Duodenal mucosa (tissue), 2 donors: ENCODE measurements at regions not wholly inside any gene's neighbourhood (a gene's known extent, or its start where the extent isn't known, plus 50 kb on each side); places are given as distances from the start of the nearest gene placed in this dataset.
"Not testable (repeated sequence)": the region's sequence is repeated elsewhere in the genome, so short reads cannot be mapped to it uniquely, and the experiment has no call there.

Source experiments
- H3K27ac ChIP-seq: one replicate; pipeline ENCODE4 v1.7.0; 2013; ENCODE audit warnings: low read depth, low read length
- H3K27me3 ChIP-seq, 2 donors: one replicate each; pipeline ENCODE4 v1.7.0; 2013; ENCODE audit warnings: low read length in 2 of 2, control low read depth in 1 of 2; ENCODE audit not compliant: insufficient read depth in 2 of 2, control insufficient read depth in 1 of 2
- H3K36me3 ChIP-seq, 2 donors: one replicate each; pipeline ENCODE4 v1.7.0; 2013; ENCODE audit warnings: low read length in 2 of 2, control low read depth in 1 of 2; ENCODE audit not compliant: insufficient read depth in 2 of 2, control insufficient read depth in 1 of 2
- H3K4me1 ChIP-seq, 2 donors: one replicate each; pipeline ENCODE4 v1.7.0; 2013; ENCODE audit warnings: low read length in 2 of 2, control low read depth in 1 of 2; ENCODE audit not compliant: insufficient read depth in 2 of 2, control insufficient read depth in 1 of 2
- H3K4me3 ChIP-seq, 2 donors: one replicate each; pipeline ENCODE4 v1.7.0; 2013; ENCODE audit warnings: low read length in 2 of 2, low read depth in 1 of 2
- H3K9ac ChIP-seq, 2 donors: one replicate each; pipeline ENCODE4 v1.7.0; 2013; ENCODE audit warnings: low read length in 2 of 2, low read depth in 1 of 2
- H3K9me3 ChIP-seq, 2 donors: one replicate each; pipeline ENCODE4 v1.7.0; 2013; ENCODE audit warnings: low read length in 2 of 2, control low read depth in 1 of 2; ENCODE audit not compliant: control insufficient read depth in 1 of 2

GRCh38 chr11:57047610-57048009 lies 58.9 kb downstream of the OR5AK2 start:
- Histone ChIP-seq H3K9me3 (no peaks in the 10 kb centered on the region), H3K4me3 (no peak overlapping the region), H3K9ac (no peak overlapping the region), H3K27ac (no peak overlapping the region), H3K4me1 (no peaks in the 10 kb centered on the region), H3K36me3 (no peaks in the 10 kb centered on the region), H3K27me3 (no peaks in the 10 kb centered on the region)

DNA sequence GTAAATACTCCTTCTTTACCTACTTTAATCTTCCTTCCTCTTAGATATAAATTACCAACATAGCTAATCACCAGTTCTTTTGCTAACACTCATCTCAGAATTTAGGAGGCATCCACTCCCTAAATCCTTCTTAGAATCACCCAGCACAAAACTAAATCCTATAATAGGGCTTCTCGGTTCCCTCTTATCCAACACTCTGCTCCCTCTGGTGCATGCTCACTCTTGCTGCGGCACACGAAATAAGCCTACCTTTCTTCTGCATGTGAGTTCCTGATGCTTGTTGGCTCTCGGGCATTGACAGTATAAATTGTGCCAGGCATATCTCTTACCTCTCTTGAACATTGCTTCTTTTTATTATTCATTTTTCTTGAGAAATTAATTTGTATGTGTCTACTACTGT lies 61.0 kb downstream of the OR5AK2 start:
- Histone ChIP-seq H3K27me3 (no peaks in the 10 kb centered on the region), H3K27ac (no peak overlapping the region), H3K9ac (no peak overlapping the region)

DNA sequence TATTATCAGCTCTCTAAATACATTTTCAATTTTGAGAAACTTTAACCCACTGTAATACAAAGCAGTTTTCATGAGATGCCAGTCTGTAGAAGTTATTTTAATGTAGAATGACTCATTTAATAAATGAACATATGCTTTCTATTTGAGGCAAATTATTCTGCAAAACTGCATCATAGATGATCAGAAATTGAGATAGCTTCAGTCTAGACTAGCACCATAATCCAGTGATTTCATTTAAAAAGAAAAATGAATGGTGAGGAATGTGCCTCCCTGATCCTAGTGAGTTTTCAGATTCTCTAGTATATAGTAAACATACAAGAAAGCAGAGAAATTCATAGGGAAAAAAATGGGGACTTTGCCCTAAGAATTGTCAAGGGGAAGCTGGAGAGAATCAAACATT lies 66.1 kb downstream of the OR5AK2 start:
- Histone ChIP-seq H3K9me3 (no peaks in the 10 kb centered on the region), H3K27ac (no peak overlapping the region), H3K27me3 (no peaks in the 10 kb centered on the region), H3K4me3 (no peak overlapping the region), H3K9ac (no peak overlapping the region), H3K36me3 (no peaks in the 10 kb centered on the region), H3K4me1 (no peaks in the 10 kb centered on the region)

More for the DNA sequence above, 61.0 kb downstream of the OR5AK2 start:
- Histone ChIP-seq H3K36me3 (no peaks in the 10 kb centered on the region), H3K4me1 (no peaks in the 10 kb centered on the region), H3K9me3 (no peaks in the 10 kb centered on the region), H3K4me3 (no peak overlapping the region)

- H3K9ac ChIP-seq = no peak overlapping the region
- H3K4me3 ChIP-seq = no peak overlapping the region
- no peak overlapping the region for H3K27ac ChIP-seq
- no peaks in the 10 kb centered on the region for H3K36me3 ChIP-seq
- no peaks in the 10 kb centered on the region for H3K9me3 ChIP-seq
- H3K27me3 ChIP-seq = no peaks in the 10 kb centered on the region
- no peaks in the 10 kb centered on the region for H3K4me1 ChIP-seq
Measured at GRCh38 chr11:57055744-57056143, 67.0 kb downstream of the OR5AK2 start.

DNA sequence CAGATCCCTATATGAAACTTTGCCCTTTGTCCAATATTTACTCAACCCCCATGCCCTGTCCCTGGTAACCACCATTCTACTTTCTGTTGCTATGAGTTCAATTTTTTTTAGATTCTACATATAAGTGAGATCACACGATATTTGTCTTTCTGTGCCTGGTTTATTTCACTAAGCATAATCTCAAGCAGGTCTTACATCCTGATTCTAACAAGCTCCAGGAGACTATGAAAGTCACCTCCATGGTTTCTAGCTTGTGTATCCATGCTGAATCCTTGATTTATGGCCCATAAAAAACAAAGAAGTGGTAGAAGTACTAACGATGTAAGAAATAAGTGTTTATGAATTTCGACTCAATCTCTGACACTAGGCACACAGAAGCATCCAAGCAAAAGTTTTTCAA lies 68.0 kb downstream of the OR5AK2 start:
- Histone ChIP-seq H3K4me1 (no peaks in the 10 kb centered on the region), H3K27me3 (no peaks in the 10 kb centered on the region), H3K36me3 (no peaks in the 10 kb centered on the region), H3K9ac (no peak overlapping the region), H3K27ac (no peak overlapping the region), H3K4me3 (no peak overlapping the region), H3K9me3 (no peaks in the 10 kb centered on the region)

- H3K4me3 ChIP-seq = no peak overlapping the region
- H3K27me3 ChIP-seq = no peaks in the 10 kb centered on the region
- H3K27ac ChIP-seq = no peak overlapping the region
- H3K9ac ChIP-seq = no peak overlapping the region
- H3K4me1 ChIP-seq = no peaks in the 10 kb centered on the region
- H3K9me3 ChIP-seq = peaks cover 0 to under 1% of the 10 kb centered on the region in 2 donors
- H3K36me3 ChIP-seq = no peaks in the 10 kb centered on the region
Measured at GRCh38 chr11:57057561-57057960, 68.8 kb downstream of the OR5AK2 start.

GRCh38 chr11:57062957-57063356 lies 74.2 kb downstream of the OR5AK2 start:
- not testable (repeated sequence) for H3K4me1 ChIP-seq, H3K9me3 ChIP-seq, H3K9ac ChIP-seq, H3K36me3 ChIP-seq, H3K4me3 ChIP-seq, H3K27ac ChIP-seq, H3K27me3 ChIP-seq

GRCh38 chr11:57069942-57070341 lies 81.2 kb downstream of the OR5AK2 start:
- H3K4me1 ChIP-seq = no peaks in the 10 kb centered on the region
- H3K36me3 ChIP-seq = no peaks in the 10 kb centered on the region
- H3K9me3 ChIP-seq = no peaks in the 10 kb centered on the region
- no peak overlapping the region for H3K27ac ChIP-seq
- H3K4me3 ChIP-seq = no peak overlapping the region
- H3K9ac ChIP-seq = no peak overlapping the region
- no peaks in the 10 kb centered on the region for H3K27me3 ChIP-seq

GRCh38 chr11:57071829-57072228 lies 83.1 kb downstream of the OR5AK2 start:
- Histone ChIP-seq H3K9ac (no peak overlapping the region), H3K27ac (peak overlapping the region; percentile 3), H3K27me3 (no peaks in the 10 kb centered on the region), H3K9me3 (no peaks in the 10 kb centered on the region), H3K4me1 (no peaks in the 10 kb centered on the region), H3K4me3 (no peak overlapping the region), H3K36me3 (no peaks in the 10 kb centered on the region)

DNA sequence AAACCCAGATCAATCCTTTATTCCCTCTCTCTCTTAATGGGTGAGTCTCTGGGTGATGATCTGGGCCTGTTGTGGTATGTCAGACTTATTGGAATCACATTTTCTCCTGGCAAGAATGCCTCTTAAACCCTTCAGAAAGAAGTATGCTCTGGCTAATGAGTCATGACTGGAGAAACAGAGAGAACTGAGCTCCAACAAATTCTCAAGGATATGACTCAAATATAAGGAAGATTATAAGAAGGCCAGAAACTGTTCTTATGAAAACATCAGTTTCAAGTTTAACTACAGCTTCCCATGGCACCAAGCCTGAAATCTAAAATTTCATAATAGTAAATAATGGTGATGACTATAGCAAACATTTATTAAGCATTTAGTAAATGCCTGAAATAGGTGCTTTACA lies 83.9 kb downstream of the OR5AK2 start:
- H3K4me3 ChIP-seq = no peak overlapping the region
- no peak overlapping the region for H3K27ac ChIP-seq
- H3K27me3 ChIP-seq = no peaks in the 10 kb centered on the region

DNA sequence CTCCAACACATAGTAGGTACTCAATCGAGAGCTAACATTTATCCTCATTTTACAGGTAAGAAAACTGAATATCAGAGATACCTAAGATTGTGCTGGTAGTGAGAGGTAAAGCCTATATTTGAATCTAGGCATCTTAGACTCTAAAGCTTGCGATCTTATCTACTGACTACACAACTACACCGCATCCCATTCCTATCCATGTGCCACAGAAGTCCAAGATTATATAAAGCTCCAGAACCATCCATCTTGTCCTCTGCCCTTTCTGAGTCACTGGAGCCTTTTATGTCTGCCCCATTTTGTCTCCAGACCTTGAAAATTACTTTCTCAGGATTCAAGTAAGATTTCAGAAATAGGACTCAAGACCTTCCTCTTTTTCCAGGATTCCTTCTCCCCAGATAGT lies 84.4 kb downstream of the OR5AK2 start:
- Histone ChIP-seq H3K27ac (no peak overlapping the region), H3K4me1 (no peaks in the 10 kb centered on the region), H3K9me3 (no peaks in the 10 kb centered on the region), H3K36me3 (no peaks in the 10 kb centered on the region), H3K9ac (no peak overlapping the region), H3K27me3 (no peaks in the 10 kb centered on the region), H3K4me3 (no peak overlapping the region)

More for the DNA sequence above, 83.9 kb downstream of the OR5AK2 start:
- Histone ChIP-seq H3K36me3 (no peaks in the 10 kb centered on the region), H3K9me3 (no peaks in the 10 kb centered on the region), H3K9ac (no peak overlapping the region), H3K4me1 (no peaks in the 10 kb centered on the region)
